GM23248 (cell line): ENCODE measurements at regions not wholly inside any gene's neighbourhood (a gene's known extent, or its start where the extent isn't known, plus 50 kb on each side); places are given as distances from the start of the nearest gene placed in this dataset.

ENCODE experiments used
- DNase-seq: peaks from one replicate; pipeline ENCODE4 v3.0.0-alpha.2; 2015
- H2AFZ ChIP-seq: fragments of 200-600 bp; sonication (generic); 2 replicates; pipeline ENCODE4 v1.6.1; 2016; ENCODE audit warnings: antibody characterized with exemption
- H3F3A ChIP-seq: fragments of 200-600 bp; sonication (generic); 2 replicates; pipeline ENCODE4 v1.6.1; 2016; ENCODE audit warnings: mild to moderate bottlenecking, antibody characterized with exemption, mixed run types; ENCODE audit not compliant: insufficient read depth
- H3K27ac ChIP-seq: fragments of 200-600 bp; sonication (generic); 2 replicates; pipeline ENCODE4 v1.5.1; 2016; ENCODE audit warnings: mild to moderate bottlenecking
- H3K27me3 ChIP-seq: fragments of 200-600 bp; sonication (generic); replicated peaks from 2 replicates; pipeline ENCODE4 v1.6.1; 2016; ENCODE audit warnings: mild to moderate bottlenecking; ENCODE audit not compliant: insufficient read depth
- H3K36me3 ChIP-seq: fragments of 200-600 bp; sonication (generic); 2 replicates; pipeline ENCODE4 v1.6.1; 2016; ENCODE audit warnings: low read depth, mild to moderate bottlenecking
- H3K4me1 ChIP-seq: fragments of 200-600 bp; sonication (generic); 2 replicates; pipeline ENCODE4 v1.6.1; 2016; ENCODE audit warnings: mild to moderate bottlenecking; ENCODE audit not compliant: insufficient read depth
- H3K4me2 ChIP-seq: fragments of 200-600 bp; sonication (generic); one replicate; pipeline ENCODE4 v1.6.1; 2016; ENCODE audit warnings: mild to moderate bottlenecking; ENCODE audit not compliant: unreplicated experiment
- H3K4me3 ChIP-seq: fragments of 200-600 bp; sonication (generic); 2 replicates; pipeline ENCODE4 v1.5.1; 2016; ENCODE audit warnings: mild to moderate bottlenecking
- H3K79me2 ChIP-seq: fragments of 200-600 bp; sonication (generic); 2 replicates; pipeline ENCODE4 v1.6.1; 2016; ENCODE audit warnings: mild to moderate bottlenecking; ENCODE audit not compliant: insufficient read depth
- H3K9ac ChIP-seq: fragments of 200-600 bp; sonication (generic); 2 replicates; pipeline ENCODE4 v1.6.1; 2016; ENCODE audit warnings: mild to moderate bottlenecking
- H3K9me2 ChIP-seq: fragments of 200-600 bp; sonication (generic); 2 replicates; pipeline ENCODE4 v1.6.1; 2016; ENCODE audit warnings: mixed run types, mild to moderate bottlenecking, moderate library complexity; ENCODE audit not compliant: insufficient read depth
- H3K9me3 ChIP-seq: fragments of 200-600 bp; sonication (generic); one replicate; pipeline ENCODE4 v1.6.1; 2017; ENCODE audit warnings: low read depth
- H4K20me1 ChIP-seq: fragments of 200-600 bp; sonication (generic); 2 replicates; pipeline ENCODE4 v1.6.0; 2016; ENCODE audit not compliant: insufficient read depth
- EZH2 ChIP-seq: fragments of 200-600 bp; sonication (generic); IDR thresholded peaks from 2 replicates; pipeline ENCODE4 v1.6.1; 2018; ENCODE audit warnings: antibody characterized with exemption, mild to moderate bottlenecking; ENCODE audit not compliant: insufficient read depth, poor library complexity, severe bottlenecking
- EZH2phosphoT487 ChIP-seq: fragments of 200-600 bp; sonication (generic); IDR thresholded peaks from 2 replicates; pipeline ENCODE4 v1.6.1; 2018; ENCODE audit warnings: antibody characterized with exemption, moderate library complexity, mild to moderate bottlenecking, low read depth; ENCODE audit not compliant: insufficient read depth
- WGBS, 2 experiments: methylation state at CpG; one replicate each; pipeline ENCODE4 v1.1.6; 2015 to 2017; ENCODE audit warnings: low lambda C conversion rate in 2 of 2, low coverage in 1 of 2; ENCODE audit errors: missing lambda C conversion rate in 2 of 2; 5-methylcytosine and 5-hydroxymethylcytosine counted together
- in situ Hi-C: fragments of 300-500 bp; cut with MboI; formaldehyde crosslinking; loops from 2 replicates; pipeline ENCODE4 v1.15.0; 2020

DNA sequence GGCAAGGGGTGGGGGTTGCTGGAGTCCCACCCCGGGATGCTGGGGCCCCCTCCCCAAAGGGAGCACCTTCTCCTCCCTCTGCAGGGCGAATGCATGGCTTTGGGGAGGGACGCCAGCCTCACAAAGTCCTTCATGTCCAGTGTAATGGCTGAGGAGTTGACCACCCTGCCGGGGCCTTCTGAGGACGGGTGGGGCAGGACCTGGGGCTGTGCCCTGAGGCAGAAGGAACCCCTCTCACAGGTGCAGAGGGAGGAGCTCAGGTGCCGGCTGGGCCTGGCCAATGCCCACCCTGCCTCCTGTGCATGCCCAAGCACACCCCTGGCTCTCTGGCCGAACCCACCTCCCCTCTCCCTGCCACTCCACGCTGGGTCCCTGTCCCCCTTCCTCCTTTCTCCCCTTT lies 64.3 kb upstream of the RNU6ATAC start:
- no peak for DNase-seq
- 65 to 67% methylated on average over 8 of the region's 8 CpGs for WGBS, 2 experiments
- Histone ChIP-seq H3K27me3 (peaks cover 18% of the 10 kb centered on the region), H3K79me2 (no peaks in the 10 kb centered on the region), H3K36me3 (no peaks in the 10 kb centered on the region), H3K4me1 (no peaks in the 10 kb centered on the region), H3K4me3 (no peak overlapping the region), H3K27ac (no peak overlapping the region), H4K20me1 (no peaks in the 10 kb centered on the region), H3K9me2 (no peaks in the 10 kb centered on the region), H3K4me2 (no peak overlapping the region), H2AFZ (no peak overlapping the region), H3K9me3 (no peaks in the 10 kb centered on the region), H3F3A (no peaks in the 10 kb centered on the region), H3K9ac (no peak overlapping the region)
- in situ Hi-C loops: no loop called here
- TF ChIP-seq EZH2: no peak
- TF ChIP-seq EZH2phosphoT487: no peak

DNA sequence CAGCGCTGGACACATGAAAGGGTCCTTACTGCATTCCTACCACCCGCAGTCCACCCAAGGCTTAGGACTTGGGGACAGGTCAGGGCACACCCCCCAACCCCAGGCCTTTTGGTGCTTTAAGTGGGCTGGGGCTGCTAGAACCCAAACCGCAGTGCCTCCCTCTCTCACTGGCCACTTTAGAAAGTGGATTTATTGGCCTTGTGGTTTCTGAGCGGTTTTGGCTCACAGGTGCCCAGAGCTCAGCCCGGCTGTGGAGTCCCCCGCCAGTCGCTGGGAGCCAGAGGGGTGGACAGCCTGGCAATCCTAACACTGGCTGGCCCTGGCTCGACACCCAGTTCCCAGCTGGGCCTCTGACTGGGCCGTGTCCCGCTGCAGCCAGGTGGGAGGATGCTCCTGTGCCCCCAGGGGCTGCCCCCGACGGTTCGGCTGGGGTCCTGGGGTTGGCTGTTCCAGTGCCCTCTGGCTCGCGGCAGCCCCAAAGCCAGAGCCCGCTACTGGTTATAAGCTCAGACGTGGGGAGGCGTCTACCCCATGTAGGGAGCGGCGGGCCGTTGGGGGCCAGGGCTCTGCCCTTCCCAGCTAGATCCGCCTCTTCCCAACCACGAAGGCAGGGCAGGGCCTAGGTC lies 65.2 kb upstream of the RNU6ATAC start:
- Histone ChIP-seq H3K9me2 (no peaks in the 10 kb centered on the region), H3K9me3 (no peaks in the 10 kb centered on the region), H3K4me1 (no peaks in the 10 kb centered on the region), H3F3A (no peaks in the 10 kb centered on the region), H3K4me2 (no peak overlapping the region), H3K27ac (no peak overlapping the region), H3K27me3 (peaks cover 13% of the 10 kb centered on the region), H2AFZ (no peak overlapping the region), H3K9ac (no peak overlapping the region), H3K4me3 (no peak overlapping the region), H4K20me1 (no peaks in the 10 kb centered on the region), H3K79me2 (no peaks in the 10 kb centered on the region), H3K36me3 (no peaks in the 10 kb centered on the region)
- no peak for TF ChIP-seq EZH2
- TF ChIP-seq EZH2phosphoT487: no peak
- in situ Hi-C loops: no loop called here
- WGBS, 2 experiments: 71 to 72% methylated on average over 20 to 23 of the region's 23 CpGs
- no peak for DNase-seq

DNA sequence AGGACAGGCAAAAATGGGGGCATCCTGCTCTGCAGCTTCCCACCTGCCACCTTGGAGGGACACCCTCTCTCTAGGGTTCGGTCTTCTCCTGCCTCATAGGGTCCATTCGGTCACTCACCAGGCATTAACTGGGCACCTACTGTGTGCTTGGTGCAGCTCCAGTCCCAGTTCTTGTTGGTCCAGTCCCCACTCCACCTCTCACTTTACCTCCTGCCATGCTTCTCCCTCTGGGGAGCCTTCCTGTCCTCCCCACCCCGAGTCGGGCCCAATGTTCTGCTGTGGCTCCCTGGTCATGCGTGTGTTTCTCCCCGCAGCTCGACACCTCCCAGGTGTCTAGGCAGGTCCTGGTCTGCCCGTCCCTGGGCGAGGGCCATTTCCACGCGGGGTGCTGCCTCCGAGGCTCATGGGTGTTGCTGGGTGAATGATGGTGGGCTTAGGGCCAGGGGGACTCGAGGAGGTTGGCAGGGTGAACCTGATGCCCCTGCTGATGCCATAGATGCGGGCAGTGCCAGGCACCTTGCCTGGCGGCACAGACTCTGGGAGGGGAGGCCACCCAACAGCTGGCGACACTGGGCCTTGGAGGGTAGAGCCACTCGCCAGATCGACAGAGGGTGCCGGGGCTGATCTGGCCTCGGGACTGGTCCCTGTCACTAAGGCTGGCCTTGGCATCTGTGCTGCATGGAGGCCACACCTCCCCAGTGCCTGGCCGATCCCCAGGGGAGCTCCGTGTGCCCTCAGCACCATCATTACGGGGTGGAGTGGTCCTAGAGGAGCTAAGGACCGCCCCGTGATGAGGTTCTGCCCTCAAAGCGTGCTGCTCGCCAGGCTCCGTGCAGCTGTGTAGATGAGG lies 66.0 kb upstream of the RNU6ATAC start:
- no peak for DNase-seq
- Histone ChIP-seq H3K27ac (no peak overlapping the region), H3K9me2 (no peaks in the 10 kb centered on the region), H3K27me3 (peaks cover 13% of the 10 kb centered on the region), H3K9me3 (no peaks in the 10 kb centered on the region), H3K36me3 (no peaks in the 10 kb centered on the region), H3F3A (no peaks in the 10 kb centered on the region), H3K4me1 (no peaks in the 10 kb centered on the region), H3K4me3 (no peak overlapping the region), H3K79me2 (no peaks in the 10 kb centered on the region), H3K4me2 (no peak overlapping the region), H2AFZ (no peak overlapping the region), H4K20me1 (no peaks in the 10 kb centered on the region), H3K9ac (no peak overlapping the region)
- WGBS, 2 experiments: 56 to 63% methylated on average over 24 to 26 of the region's 28 CpGs
- TF ChIP-seq EZH2phosphoT487 (no peak), EZH2 (no peak)
- in situ Hi-C loops: no loop called here

DNA sequence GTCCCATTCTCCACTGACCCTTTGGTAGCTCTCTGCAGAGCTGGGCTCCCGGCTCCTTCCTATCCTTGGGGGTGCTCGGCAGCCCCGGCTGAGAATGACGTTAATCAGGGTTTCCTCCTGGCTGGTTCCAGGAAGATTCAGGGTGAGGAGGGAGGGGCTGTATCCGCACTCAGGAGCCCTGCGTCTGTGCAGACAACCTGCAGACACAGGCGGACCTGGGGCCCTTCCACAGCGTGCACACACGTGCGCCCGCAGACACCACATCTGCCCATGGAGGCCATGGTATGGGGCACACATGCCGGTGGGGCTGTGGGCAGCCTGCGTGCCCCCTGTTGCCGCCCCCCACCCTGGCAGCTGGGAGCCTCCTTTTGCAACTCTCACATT lies 66.6 kb upstream of the RNU6ATAC start:
- in situ Hi-C loops: no loop called here
- WGBS, 2 experiments: 6 to 9% methylated on average over 13 to 14 of the region's 14 CpGs
- Histone ChIP-seq H3K9me2 (no peaks in the 10 kb centered on the region), H3K4me2 (no peak overlapping the region), H3K9ac (no peak overlapping the region), H3K79me2 (no peaks in the 10 kb centered on the region), H3K9me3 (no peaks in the 10 kb centered on the region), H3F3A (no peaks in the 10 kb centered on the region), H4K20me1 (no peaks in the 10 kb centered on the region), H3K36me3 (no peaks in the 10 kb centered on the region), H3K4me3 (no peak overlapping the region), H3K27me3 (peaks cover 13% of the 10 kb centered on the region), H2AFZ (no peak overlapping the region), H3K27ac (no peak overlapping the region), H3K4me1 (no peaks in the 10 kb centered on the region)
- TF ChIP-seq EZH2 (no peak), EZH2phosphoT487 (no peak)
- DNase-seq: no peak
